ENCODE measurements at regions not wholly inside any gene's neighbourhood (a gene's known extent, or its start where the extent isn't known, plus 50 kb on each side); places are given as distances from the start of the nearest gene placed in this dataset.

- H3K36me3 ChIP-seq (ENCODE audit: low read depth) = no peaks in the 10 kb centered on the region
- no peaks in the 10 kb centered on the region for H3K4me1 ChIP-seq (ENCODE audit: insufficient read depth, poor library complexity, severe bottlenecking)
- H3K27me3 ChIP-seq (ENCODE audit: insufficient read depth, poor library complexity, severe bottlenecking) = no peaks in the 10 kb centered on the region
- no peaks in the 10 kb centered on the region for H3K9me3 ChIP-seq (ENCODE audit: severe bottlenecking)
- H3K4me3 ChIP-seq (ENCODE audit: severe bottlenecking) = no peak overlapping the region
- H3K27ac ChIP-seq (ENCODE audit: poor library complexity, severe bottlenecking) = no peak overlapping the region
- ATAC-seq (ENCODE audit: low read depth) (no peak), DNase-seq (ENCODE audit: low spot score) (no peak)
- no peak for TF ChIP-seq CTCF (IDR thresholded peaks at IDR 0.05; ENCODE audit: poor library complexity, severe bottlenecking)
These were observed 53.0 kb upstream of the CLDN14 start for GRCh38 chr21:36532769-36533467.

DNA sequence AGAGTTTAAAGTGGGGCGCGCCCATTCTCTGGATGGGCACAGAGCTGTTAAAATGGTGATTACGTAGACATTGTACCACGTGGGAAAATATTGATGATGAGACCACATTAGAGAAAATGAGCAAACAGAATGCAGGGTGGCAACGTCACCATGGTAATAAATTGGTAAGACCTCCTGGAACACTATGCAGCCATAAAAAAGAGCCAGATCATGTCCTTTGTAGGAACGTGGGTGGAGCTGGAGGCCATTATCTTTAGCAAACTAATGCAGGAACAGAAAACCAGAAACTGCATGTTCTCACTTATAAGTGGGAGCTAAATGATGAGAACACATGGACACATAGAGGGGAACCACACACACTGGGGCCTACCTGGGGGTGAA lies 53.5 kb upstream of the CLDN14 start:
- Histone ChIP-seq H3K27me3 (ENCODE audit: insufficient read depth, poor library complexity, severe bottlenecking) (no peaks in the 10 kb centered on the region), H3K27ac (ENCODE audit: poor library complexity, severe bottlenecking) (no peak overlapping the region), H3K4me3 (ENCODE audit: severe bottlenecking) (no peak overlapping the region), H3K36me3 (ENCODE audit: low read depth) (no peaks in the 10 kb centered on the region), H3K9me3 (ENCODE audit: severe bottlenecking) (no peaks in the 10 kb centered on the region), H3K4me1 (ENCODE audit: insufficient read depth, poor library complexity, severe bottlenecking) (no peaks in the 10 kb centered on the region)
- no peak for DNase-seq (ENCODE audit: low spot score)
- no peak for TF ChIP-seq CTCF (IDR thresholded peaks at IDR 0.05; ENCODE audit: poor library complexity, severe bottlenecking)
- ATAC-seq (ENCODE audit: low read depth) = no peak

DNA sequence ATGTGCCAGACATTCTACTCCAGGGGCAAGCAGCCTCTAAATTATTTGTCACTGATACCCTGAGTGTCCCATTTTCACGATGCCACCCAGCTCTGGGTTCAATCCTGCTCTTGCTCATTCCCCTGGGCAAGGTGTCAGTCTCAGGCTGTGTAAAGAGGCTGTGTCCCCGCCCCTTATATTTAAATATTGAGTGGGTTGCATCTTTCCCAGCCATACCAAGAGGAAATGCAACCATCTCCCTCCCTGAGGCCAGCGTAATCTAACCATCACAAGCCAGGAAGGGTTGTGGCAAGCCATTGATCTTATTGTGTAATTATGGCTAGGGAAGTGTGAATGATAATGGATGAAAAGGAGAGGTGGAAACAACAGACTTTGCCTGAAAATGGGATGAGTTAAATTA lies 54.7 kb upstream of the CLDN14 start:
- Histone ChIP-seq H3K4me3 (ENCODE audit: severe bottlenecking) (no peak overlapping the region), H3K4me1 (ENCODE audit: insufficient read depth, poor library complexity, severe bottlenecking) (no peaks in the 10 kb centered on the region), H3K9me3 (ENCODE audit: severe bottlenecking) (no peaks in the 10 kb centered on the region), H3K36me3 (ENCODE audit: low read depth) (no peaks in the 10 kb centered on the region), H3K27ac (ENCODE audit: poor library complexity, severe bottlenecking) (no peak overlapping the region), H3K27me3 (ENCODE audit: insufficient read depth, poor library complexity, severe bottlenecking) (no peaks in the 10 kb centered on the region)
- no peak for TF ChIP-seq CTCF (IDR thresholded peaks at IDR 0.05; ENCODE audit: poor library complexity, severe bottlenecking)
- no peak for ATAC-seq (ENCODE audit: low read depth)
- DNase-seq (ENCODE audit: low spot score) = no peak

DNA sequence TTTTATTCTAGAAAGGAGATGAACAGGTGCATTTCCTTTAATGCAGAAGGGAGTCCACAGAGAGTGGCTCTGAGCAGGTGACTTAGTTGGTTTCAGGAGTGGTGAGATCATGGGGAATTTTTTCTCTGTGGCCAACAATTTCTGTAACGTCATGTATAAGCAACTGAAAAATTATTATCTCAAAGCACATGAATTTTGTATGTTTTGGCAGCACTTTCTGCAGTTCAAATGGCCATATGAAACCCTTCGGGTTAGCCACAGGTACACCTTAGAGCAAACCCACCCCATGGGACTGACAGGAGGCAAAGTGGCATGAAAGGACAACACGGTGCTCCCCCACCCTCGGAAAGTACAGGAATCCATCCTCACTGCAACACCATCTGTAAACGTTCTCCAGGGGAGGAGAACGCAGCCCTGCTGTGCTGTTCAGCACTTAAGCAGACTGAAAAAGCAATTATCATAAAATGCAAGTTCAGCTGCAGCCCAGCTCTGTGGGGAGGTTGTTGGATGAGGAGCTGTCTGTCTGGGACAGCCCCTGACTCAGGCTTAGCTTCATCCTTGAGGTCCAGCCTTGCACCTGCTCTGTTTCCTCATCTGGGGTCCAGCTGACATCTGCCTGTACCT lies 55.8 kb upstream of the CLDN14 start:
- ATAC-seq (ENCODE audit: low read depth) (no peak), DNase-seq (ENCODE audit: low spot score) (no peak)
- H3K36me3 ChIP-seq (ENCODE audit: low read depth) = no peaks in the 10 kb centered on the region

More for the DNA sequence above, 55.8 kb upstream of the CLDN14 start:
- Histone ChIP-seq H3K9me3 (ENCODE audit: severe bottlenecking) (no peaks in the 10 kb centered on the region), H3K27ac (ENCODE audit: poor library complexity, severe bottlenecking) (no peak overlapping the region), H3K4me1 (ENCODE audit: insufficient read depth, poor library complexity, severe bottlenecking) (no peaks in the 10 kb centered on the region), H3K4me3 (ENCODE audit: severe bottlenecking) (no peak overlapping the region), H3K27me3 (ENCODE audit: insufficient read depth, poor library complexity, severe bottlenecking) (no peaks in the 10 kb centered on the region)
- no peak for TF ChIP-seq CTCF (IDR thresholded peaks at IDR 0.05; ENCODE audit: poor library complexity, severe bottlenecking)
